ENCODE measurements at regions not wholly inside any gene's neighbourhood (a gene's known extent, or its start where the extent isn't known, plus 50 kb on each side); places are given as distances from the start of the nearest gene placed in this dataset.

GRCh38 chr2:128368437-128369107 is 49.9 kb upstream of the HS6ST1 start:
- TF ChIP-seq CTCF (conservative IDR thresholded peaks at IDR 0.05; ENCODE audit: low read depth, low read length) (no peak), EZH2 (IDR thresholded peaks at IDR 0.05; ENCODE audit: low read length, unreplicated experiment) (no peak), EZH2phosphoT487 (IDR thresholded peaks at IDR 0.05; ENCODE audit: borderline replicate concordance, low read length) (no peak)
- Histone ChIP-seq H3K27ac (ENCODE audit: low read length) (no peak overlapping the region), H3K36me3 (ENCODE audit: low read depth, low read length) (no peaks in the 10 kb centered on the region), H3K9me3 (ENCODE audit: low read length) (no peaks in the 10 kb centered on the region), H4K20me1 (ENCODE audit: low read length) (no peaks in the 10 kb centered on the region), H3K4me1 (ENCODE audit: insufficient read depth, low read length) (no peaks in the 10 kb centered on the region), H3K27me3 (ENCODE audit: low read length) (peaks cover 35% of the 10 kb centered on the region), H3K4me2 (ENCODE audit: low read length) (no peak overlapping the region), H3K9ac (ENCODE audit: low read length) (no peak overlapping the region), H3K4me3 (ENCODE audit: low read length) (no peak overlapping the region), H3K9me2 (replicated peaks; ENCODE audit: low read length) (no peaks in the 10 kb centered on the region), H2AFZ (ENCODE audit: low read length) (no peak overlapping the region), H3F3A (ENCODE audit: low read length, unreplicated experiment) (no peaks in the 10 kb centered on the region), H3K79me2 (ENCODE audit: low read length) (no peaks in the 10 kb centered on the region)
- intact Hi-C loops (cut with micrococcal nuclease): no loop called here
- CTCF ChIA-PET: no interaction called here
- BruUV-seq (replicated peaks): no TSS peak
- no peak for ATAC-seq
- DNase-seq: no peak
- POLR2A ChIA-PET (ENCODE audit: unreplicated experiment): no interaction called here

- Histone ChIP-seq H3K79me2 (ENCODE audit: low read length) (no peaks in the 10 kb centered on the region), H3F3A (ENCODE audit: low read length, unreplicated experiment) (no peaks in the 10 kb centered on the region), H3K9ac (ENCODE audit: low read length) (no peak overlapping the region), H3K9me2 (replicated peaks; ENCODE audit: low read length) (no peaks in the 10 kb centered on the region), H3K4me3 (ENCODE audit: low read length) (no peak overlapping the region), H4K20me1 (ENCODE audit: low read length) (no peaks in the 10 kb centered on the region), H3K4me1 (ENCODE audit: insufficient read depth, low read length) (no peaks in the 10 kb centered on the region), H2AFZ (ENCODE audit: low read length) (no peak overlapping the region), H3K9me3 (ENCODE audit: low read length) (no peaks in the 10 kb centered on the region), H3K4me2 (ENCODE audit: low read length) (no peak overlapping the region), H3K27ac (ENCODE audit: low read length) (no peak overlapping the region), H3K36me3 (ENCODE audit: low read depth, low read length) (no peaks in the 10 kb centered on the region), H3K27me3 (ENCODE audit: low read length) (peaks cover 30% of the 10 kb centered on the region)
- ATAC-seq (no peak), DNase-seq (no peak)
- ChIA-PET CTCF (no interaction called here), POLR2A (ENCODE audit: unreplicated experiment) (no interaction called here)
- intact Hi-C loops (cut with micrococcal nuclease): no loop called here
- TF ChIP-seq EZH2phosphoT487 (IDR thresholded peaks at IDR 0.05; ENCODE audit: borderline replicate concordance, low read length) (no peak), EZH2 (IDR thresholded peaks at IDR 0.05; ENCODE audit: low read length, unreplicated experiment) (no peak), CTCF (conservative IDR thresholded peaks at IDR 0.05; ENCODE audit: low read depth, low read length) (no peak)
- no TSS peak for BruUV-seq (replicated peaks)
Measured at GRCh38 chr2:128369108-128369555, 50.5 kb upstream of the HS6ST1 start.

GRCh38 chr2:128369602-128370467 is 51.2 kb upstream of the HS6ST1 start:
- no peak overlapping the region for H3K27ac ChIP-seq (ENCODE audit: low read length)
- no peaks in the 10 kb centered on the region for H3K4me1 ChIP-seq (ENCODE audit: insufficient read depth, low read length)
- CTCF ChIA-PET: no interaction called here
- H2AFZ ChIP-seq (ENCODE audit: low read length): no peak overlapping the region
- no peak overlapping the region for H3K4me2 ChIP-seq (ENCODE audit: low read length)
- no peaks in the 10 kb centered on the region for H4K20me1 ChIP-seq (ENCODE audit: low read length)
- no peaks in the 10 kb centered on the region for H3K79me2 ChIP-seq (ENCODE audit: low read length)
- POLR2A ChIA-PET (ENCODE audit: unreplicated experiment): no interaction called here
- no peaks in the 10 kb centered on the region for H3K9me3 ChIP-seq (ENCODE audit: low read length)
- BruUV-seq (replicated peaks): no TSS peak
- DNase-seq (no peak), ATAC-seq (no peak)
- intact Hi-C loops (cut with micrococcal nuclease): no loop called here
- no peak overlapping the region for H3K4me3 ChIP-seq (ENCODE audit: low read length)
- H3K36me3 ChIP-seq (ENCODE audit: low read depth, low read length): no peaks in the 10 kb centered on the region
- peaks cover 26% of the 10 kb centered on the region for H3K27me3 ChIP-seq (ENCODE audit: low read length)
- H3K9ac ChIP-seq (ENCODE audit: low read length): no peak overlapping the region
- TF ChIP-seq EZH2phosphoT487 (IDR thresholded peaks at IDR 0.05; ENCODE audit: borderline replicate concordance, low read length) (no peak), EZH2 (IDR thresholded peaks at IDR 0.05; ENCODE audit: low read length, unreplicated experiment) (no peak)
- H3F3A ChIP-seq (ENCODE audit: low read length, unreplicated experiment): no peaks in the 10 kb centered on the region
- no peaks in the 10 kb centered on the region for H3K9me2 ChIP-seq (replicated peaks; ENCODE audit: low read length)
